BJ (cell line): ENCODE measurements at regions not wholly inside any gene's neighbourhood (a gene's known extent, or its start where the extent isn't known, plus 50 kb on each side); places are given as distances from the start of the nearest gene placed in this dataset.
A peak's percentile ranks its signal among the peaks of the same experiment; 100 is the strongest.

Experiments used
- CTCF ChIA-PET: fragments of 350-600 bp; formaldehyde crosslinking; extraction: SDS; loops from one replicate; lab custom pipeline; 2021; ENCODE audit warnings: antibody characterized with exemption, inconsistent platforms; lab: Yijun Ruan, JAX
- POLR2A ChIA-PET: fragments of 300-600 bp; sonication (Branson Sonifier 250); formaldehyde crosslinking; extraction: SDS; loops from one replicate; lab custom pipeline; 2021; ENCODE audit warnings: antibody characterized with exemption; lab: Charles Lee
- DNase-seq: peaks from one replicate; pipeline ENCODE4 v3.0.0-alpha.2; 2011; ENCODE audit warnings: low read depth
- H3K27me3 ChIP-seq: 2 replicates; pipeline ENCODE4 v1.6.0; 2011; ENCODE audit warnings: low read length; ENCODE audit not compliant: control insufficient read depth, insufficient read depth
- H3K36me3 ChIP-seq: 2 replicates; pipeline ENCODE4 v1.5.1; 2011; ENCODE audit warnings: low read length; ENCODE audit not compliant: control insufficient read depth, insufficient read depth
- H3K4me3 ChIP-seq: 2 replicates; pipeline ENCODE4 v1.5.1; 2011; ENCODE audit warnings: low read depth, mild to moderate bottlenecking, control low read depth, low read length
- CTCF ChIP-seq: IDR thresholded peaks from 2 replicates; pipeline ENCODE4 v1.5.1; 2011; ENCODE audit warnings: low read depth, mild to moderate bottlenecking, control low read depth, inconsistent platforms, low read length, moderate library complexity; ENCODE audit not compliant: insufficient read depth

DNA sequence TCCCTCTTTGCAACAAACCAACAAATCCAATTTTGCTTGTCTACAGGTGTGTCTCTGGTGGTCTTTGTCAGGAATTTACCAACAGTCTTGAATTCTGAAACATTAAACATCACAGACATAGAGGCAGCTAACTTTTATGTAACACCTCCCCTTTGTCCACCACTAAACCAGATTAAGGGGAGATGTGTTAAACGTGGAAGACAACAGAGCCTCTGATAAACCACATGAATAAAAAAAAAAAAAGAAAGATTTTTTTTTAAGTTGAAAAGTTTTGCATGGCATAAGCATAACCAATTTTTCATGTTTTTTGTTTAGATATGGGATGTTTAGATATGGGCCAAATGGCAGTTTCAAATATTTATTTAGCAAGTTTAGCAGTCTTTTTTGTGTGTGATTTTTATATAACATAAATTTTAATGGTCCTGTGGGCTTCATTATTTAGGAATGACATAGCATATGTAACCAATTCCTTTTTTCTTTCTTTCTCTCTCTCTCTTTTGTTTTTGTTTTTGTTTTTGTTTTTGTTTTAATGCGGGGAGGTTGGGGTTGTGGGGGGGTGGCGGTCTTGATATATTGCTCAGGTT, 60.7 kb upstream of the BTN3A2 start:
- Histone ChIP-seq H3K27me3 (no peaks in the 10 kb centered on the region), H3K4me3 (peak overlapping the region; percentile 37), H3K36me3 (no peaks in the 10 kb centered on the region)
- no peak for DNase-seq
- CTCF ChIA-PET, result interaction anchor here (0.9 kb wide), 1 partner anchor 291 kb away, joined by 3 read pairs; no protein-coding TSS in a partner anchor
- POLR2A ChIA-PET, result no interaction called here
- TF ChIP-seq CTCF, result no peak

DNA sequence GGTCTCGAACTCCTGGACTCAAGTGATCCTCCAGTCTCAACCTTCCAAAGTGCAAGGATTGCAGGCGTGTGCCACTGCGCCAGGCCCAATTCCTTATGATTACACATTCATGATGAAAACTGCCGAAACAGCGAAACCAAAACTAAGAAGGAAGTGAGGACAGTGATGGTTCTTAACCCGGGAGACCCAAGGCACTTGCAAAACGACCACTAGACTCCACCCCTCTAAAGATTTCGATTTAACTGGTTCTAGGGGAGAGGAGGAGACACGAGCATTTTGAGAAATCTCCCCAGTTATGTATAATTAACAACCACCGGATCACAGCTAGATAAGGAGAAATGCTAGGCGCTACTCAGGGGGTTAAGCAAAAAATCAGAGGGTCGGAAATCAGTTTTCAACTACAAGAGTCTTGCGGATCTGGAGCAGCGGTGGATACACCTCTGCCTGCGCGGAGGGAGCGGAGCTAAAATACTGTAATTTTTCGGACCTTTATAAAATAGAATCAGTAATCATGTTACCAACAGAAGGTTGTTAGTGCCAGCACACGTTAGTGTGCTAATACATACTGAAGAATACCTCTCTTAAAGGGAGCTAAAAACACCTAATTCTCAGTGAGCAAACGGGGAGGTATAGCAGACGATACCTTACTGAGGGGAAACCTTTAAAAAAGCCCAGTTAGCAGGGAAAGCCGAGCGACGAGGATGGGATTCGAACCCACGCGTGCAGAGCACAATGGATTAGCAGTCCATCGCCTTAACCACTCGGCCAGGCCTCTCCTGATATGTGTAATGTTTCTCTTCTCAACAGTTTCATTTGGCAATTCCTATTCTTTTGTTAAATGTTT, 60.0 kb upstream of the BTN3A2 start:
- Histone ChIP-seq H3K4me3 (peak overlapping the region; percentile 37), H3K27me3 (no peaks in the 10 kb centered on the region), H3K36me3 (no peaks in the 10 kb centered on the region)
- DNase-seq, result no peak
- CTCF ChIA-PET, result interaction anchor here (0.9 kb wide), 1 partner anchor 290 kb away, joined by 3 read pairs; no protein-coding TSS in a partner anchor
- POLR2A ChIA-PET, result no interaction called here
- no peak for TF ChIP-seq CTCF

DNA sequence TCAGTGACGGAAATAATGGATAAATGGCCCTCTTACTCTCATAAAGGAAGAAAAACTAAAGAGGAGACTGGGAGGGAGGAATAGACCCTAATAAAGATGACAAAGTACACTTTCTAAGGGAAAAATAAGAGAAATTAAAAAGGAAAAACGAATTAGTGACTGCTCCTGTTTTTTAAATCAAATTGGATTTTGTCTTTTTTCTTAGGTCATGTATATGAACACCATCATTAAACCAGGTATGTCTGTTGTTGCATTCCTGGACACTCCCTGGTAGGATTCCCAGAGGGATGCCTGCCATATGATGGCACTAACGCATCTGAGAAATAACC, 59.4 kb upstream of the BTN3A2 start:
- Histone ChIP-seq H3K36me3 (no peaks in the 10 kb centered on the region), H3K27me3 (no peaks in the 10 kb centered on the region), H3K4me3 (no peak overlapping the region)
- no peak for TF ChIP-seq CTCF
- POLR2A ChIA-PET, result no interaction called here
- no peak for DNase-seq
- CTCF ChIA-PET, result no interaction called here

- Histone ChIP-seq H3K4me3 (no peak overlapping the region), H3K27me3 (no peaks in the 10 kb centered on the region), H3K36me3 (no peaks in the 10 kb centered on the region)
- CTCF ChIA-PET, result no interaction called here
- DNase-seq, result no peak
- no peak for TF ChIP-seq CTCF
- POLR2A ChIA-PET, result no interaction called here
Observed at GRCh38 chr6:26306232-26306631, 58.8 kb upstream of the BTN3A2 start.

- no peak for DNase-seq
- Histone ChIP-seq H3K27me3 (no peaks in the 10 kb centered on the region), H3K36me3 (no peaks in the 10 kb centered on the region), H3K4me3 (no peak overlapping the region)
- ChIA-PET CTCF (interaction anchor here (0.6 kb wide), 1 partner anchor 825 kb away, joined by 3 read pairs; a partner anchor contains a TSS), POLR2A (interaction anchor here (0.6 kb wide), 1 partner anchor 1816 kb away, joined by 3 read pairs; the partner anchor contains the start of gene ZSCAN16)
- no peak for TF ChIP-seq CTCF
Observed at GRCh38 chr6:26307850-26308249, 57.1 kb upstream of the BTN3A2 start.
